GM20431 (cell line): ENCODE measurements at regions not wholly inside any gene's neighbourhood (a gene's known extent, or its start where the extent isn't known, plus 50 kb on each side); places are given as distances from the start of the nearest gene placed in this dataset.

Source experiments
- in situ Hi-C: fragments of 300-500 bp; cut with MseI, MboI; formaldehyde crosslinking; loops from one replicate; pipeline ENCODE4 v1.15.0; 2020; ENCODE audit warnings: low sequenced_read_pairs; ENCODE audit not compliant: unreplicated experiment

DNA sequence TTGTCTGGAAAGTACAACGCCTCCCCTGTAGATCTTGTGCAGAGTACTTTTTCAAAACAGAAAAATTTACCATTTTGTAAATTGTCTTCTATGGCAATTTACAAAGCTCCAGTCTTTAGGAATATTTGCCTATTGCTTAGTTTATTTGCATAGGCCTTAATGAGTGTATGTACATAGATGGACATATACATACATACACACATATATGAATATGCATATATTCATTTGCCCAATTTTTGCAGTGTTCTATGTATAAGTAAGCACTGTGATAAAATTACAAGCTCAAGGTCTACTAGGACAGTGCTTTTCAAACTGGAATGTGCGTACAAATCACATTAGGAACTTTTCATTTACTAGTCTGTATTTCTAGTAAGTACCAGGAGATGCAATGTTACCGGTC is 301.3 kb upstream of the SMARCA2 start:
- in situ Hi-C loops, result loop anchor here (25.0 kb wide), 2 partner anchors 123 to 373 kb away; no protein-coding TSS in a partner anchor

- in situ Hi-C loops, result loop anchor here (25.0 kb wide), 2 partner anchors 119 to 369 kb away; no protein-coding TSS in a partner anchor
Measured at GRCh38 chr9:1717882-1718281, 297.3 kb upstream of the SMARCA2 start.

GRCh38 chr9:1718836-1719235 is 296.3 kb upstream of the SMARCA2 start:
- in situ Hi-C loops, result loop anchor here (25.0 kb wide), 2 partner anchors 118 to 368 kb away; no protein-coding TSS in a partner anchor

GRCh38 chr9:1721196-1721595 is 294.0 kb upstream of the SMARCA2 start:
- in situ Hi-C loops, result loop anchor here (25.0 kb wide), 2 partner anchors 116 to 366 kb away; no protein-coding TSS in a partner anchor

- in situ Hi-C loops, result loop anchor here (25.0 kb wide), 2 partner anchors 115 to 365 kb away; no protein-coding TSS in a partner anchor
Measured at GRCh38 chr9:1722404-1722803, 292.7 kb upstream of the SMARCA2 start.

- in situ Hi-C loops, result loop anchor here (25.0 kb wide), 2 partner anchors 114 to 364 kb away; no protein-coding TSS in a partner anchor
Measured at GRCh38 chr9:1723522-1724015, 291.6 kb upstream of the SMARCA2 start.

- in situ Hi-C loops, result no loop called here
Measured at GRCh38 chr9:1726993-1727759, 288.0 kb upstream of the SMARCA2 start.

GRCh38 chr9:1729631-1730030 is 285.5 kb upstream of the SMARCA2 start:
- in situ Hi-C loops, result no loop called here

- in situ Hi-C loops, result no loop called here
Measured at GRCh38 chr9:1732670-1733069, 282.5 kb upstream of the SMARCA2 start.

GRCh38 chr9:1738511-1739100 is 276.5 kb upstream of the SMARCA2 start:
- in situ Hi-C loops, result no loop called here

DNA sequence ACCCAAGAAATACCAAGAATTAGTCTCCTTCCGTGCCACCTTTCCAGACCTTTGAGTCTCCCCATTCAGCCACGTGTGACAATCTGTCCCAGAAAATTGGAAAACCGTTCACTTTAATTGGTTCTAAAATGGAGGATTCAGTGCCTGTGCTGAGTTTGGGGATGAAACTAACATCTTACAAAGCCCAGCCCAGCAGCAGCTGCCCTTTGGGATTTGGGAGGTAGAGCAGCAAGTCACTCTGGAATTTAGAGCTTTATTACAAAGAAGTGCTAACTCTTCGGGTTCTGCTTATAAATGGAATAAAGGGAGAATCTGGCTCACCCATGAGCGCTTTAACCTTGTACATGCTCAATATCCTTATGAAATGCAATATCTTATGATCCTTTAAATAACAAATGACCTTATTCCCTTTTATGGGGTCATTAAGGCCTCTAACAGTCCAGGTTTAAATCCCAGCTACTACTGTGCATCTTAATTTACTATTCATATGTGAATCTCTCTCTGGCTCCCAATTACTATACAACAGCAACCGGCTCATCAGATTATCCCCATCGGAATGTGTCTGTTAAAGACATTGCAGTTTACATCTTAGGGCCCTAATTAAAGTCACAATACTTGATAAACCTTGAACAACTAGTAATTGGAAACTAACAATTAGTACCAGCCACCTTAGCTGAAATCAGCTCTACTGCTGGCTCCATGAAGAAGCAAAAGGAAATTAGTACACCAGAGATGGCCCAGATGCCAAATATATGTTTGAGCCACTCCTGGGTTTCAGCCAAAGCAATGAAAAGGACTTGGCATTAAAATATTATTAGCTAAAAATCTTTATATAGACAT is 271.8 kb upstream of the SMARCA2 start:
- in situ Hi-C loops, result no loop called here

DNA sequence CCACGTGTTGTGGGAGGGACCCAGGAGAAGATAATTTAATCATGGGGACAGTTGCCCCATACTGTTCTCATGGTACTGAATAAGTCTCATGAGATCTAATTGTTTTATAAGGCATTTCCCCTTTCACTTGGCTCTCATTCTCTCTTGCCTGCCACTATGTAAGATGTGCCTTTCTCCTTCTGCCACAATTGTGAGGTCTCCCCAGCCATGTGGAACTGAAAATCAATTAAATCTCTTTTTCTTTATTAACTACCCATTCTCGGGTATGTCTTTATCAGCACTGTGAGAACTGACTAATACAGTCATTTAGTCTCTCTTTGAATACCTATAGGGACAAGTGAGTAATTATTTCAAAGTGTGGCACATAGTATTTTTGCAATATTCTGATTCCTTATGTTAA is 269.2 kb upstream of the SMARCA2 start:
- in situ Hi-C loops, result no loop called here

- in situ Hi-C loops, result no loop called here
Measured at GRCh38 chr9:1747417-1747967, 267.7 kb upstream of the SMARCA2 start.

GRCh38 chr9:1748407-1748806 is 266.7 kb upstream of the SMARCA2 start:
- in situ Hi-C loops, result no loop called here

DNA sequence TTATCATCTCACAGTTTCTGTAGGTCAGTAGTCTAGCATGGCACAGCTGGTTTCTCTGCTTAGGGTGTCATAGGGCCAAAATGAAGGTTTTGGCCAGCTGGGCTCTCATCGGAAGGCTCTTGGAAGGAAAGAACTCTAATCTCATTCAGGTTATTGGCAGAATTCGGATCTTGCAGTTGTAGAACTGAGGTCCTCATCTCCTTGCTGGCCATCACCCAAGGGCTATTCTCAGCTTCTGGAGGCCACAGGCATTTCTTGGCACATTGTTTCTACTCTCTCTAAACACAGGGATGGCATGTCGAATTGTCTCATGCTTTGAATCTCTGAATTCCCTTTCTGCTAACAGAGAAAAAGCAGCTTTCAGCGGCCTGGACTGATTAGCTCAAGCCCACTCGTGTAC is 258.0 kb upstream of the SMARCA2 start:
- in situ Hi-C loops, result no loop called here

GRCh38 chr9:1759009-1759408 is 256.1 kb upstream of the SMARCA2 start:
- in situ Hi-C loops, result no loop called here

DNA sequence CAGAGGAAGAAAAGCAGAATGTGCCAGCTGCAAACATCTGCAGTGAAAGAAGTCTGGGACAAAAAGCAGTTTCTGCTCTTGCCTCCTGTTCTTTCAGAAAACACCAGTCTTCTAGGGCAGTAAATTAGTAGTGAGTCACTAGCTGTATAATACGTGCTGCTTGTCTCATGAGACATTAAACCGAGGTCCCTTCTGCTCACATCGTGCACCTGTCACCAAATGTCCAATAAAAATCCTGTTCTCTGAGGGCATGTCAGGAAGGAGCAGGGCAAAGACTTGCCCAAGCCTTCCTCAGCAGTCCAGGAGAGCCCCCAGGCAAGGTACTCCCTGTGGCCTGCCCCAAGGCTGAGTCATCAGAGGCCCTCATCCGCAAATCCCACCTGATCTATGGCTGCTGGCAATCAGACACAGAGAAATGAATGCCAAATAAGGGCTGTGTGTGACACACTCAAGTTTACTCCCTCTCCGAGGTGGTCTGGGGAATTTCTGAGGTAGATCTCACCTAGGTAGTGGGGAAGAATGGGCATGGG is 255.3 kb upstream of the SMARCA2 start:
- in situ Hi-C loops, result no loop called here

GRCh38 chr9:1761807-1762206 is 253.3 kb upstream of the SMARCA2 start:
- in situ Hi-C loops, result no loop called here

DNA sequence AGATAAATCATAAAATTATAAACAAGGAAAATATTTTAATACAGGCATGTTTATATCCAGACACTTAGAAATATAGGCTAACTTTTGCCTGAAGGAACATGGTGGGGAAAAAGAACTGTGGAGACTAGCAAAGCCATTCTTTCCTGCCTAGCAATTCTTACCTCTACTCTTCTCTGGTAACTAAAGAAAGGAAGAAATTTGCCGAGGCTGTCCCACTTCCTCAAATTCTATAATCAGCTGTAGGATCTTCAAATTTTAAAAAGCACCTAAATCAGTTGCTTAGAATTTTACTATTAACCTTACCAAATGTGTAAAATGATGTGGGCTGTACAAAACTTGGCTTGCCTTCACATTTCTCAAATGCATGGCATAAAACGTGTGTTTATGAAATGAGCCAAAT is 249.1 kb upstream of the SMARCA2 start:
- in situ Hi-C loops, result no loop called here

GRCh38 chr9:1768561-1768960 is 246.6 kb upstream of the SMARCA2 start:
- in situ Hi-C loops, result no loop called here
